ENCODE measurements at regions not wholly inside any gene's neighbourhood (a gene's known extent, or its start where the extent isn't known, plus 50 kb on each side); places are given as distances from the start of the nearest gene placed in this dataset.

GRCh38 chrX:138001226-138001625 lies 435.3 kb downstream of the ZIC3 start:
- H3K4me1 ChIP-seq (replicated peaks in 1 of 4; ENCODE audit: control insufficient read depth in 3 of 4, insufficient read depth in 4 of 4, low read length in 3 of 4) = peaks cover 0 to 10% (median 0%) of the 10 kb centered on the region in 4 experiments; a peak in 2 of 7 replicates
- TF ChIP-seq JUN (IDR thresholded peaks at IDR 0.05; ENCODE audit: low read depth, low read length) (no peak), SAP30 (IDR thresholded peaks at IDR 0.05; ENCODE audit: insufficient read depth, insufficient replicate concordance, low read length) (no peak), SP4 (IDR thresholded peaks at IDR 0.05; ENCODE audit: low read length) (no peak), BRCA1 (IDR thresholded peaks at IDR 0.05; ENCODE audit: low read depth, low read length) (no peak), TEAD4 (IDR thresholded peaks at IDR 0.05; ENCODE audit: low read depth, low read length) (no peak), RFX5 (IDR thresholded peaks at IDR 0.05; ENCODE audit: borderline replicate concordance, low read depth, low read length) (no peak), ATF3 (IDR thresholded peaks at IDR 0.05; ENCODE audit: insufficient read depth, low read depth, low read length) (no peak), NANOG (IDR thresholded peaks at IDR 0.05; ENCODE audit: insufficient read depth, low read depth, low read length, poor library complexity, severe bottlenecking) (no peak), CTCF (IDR thresholded peaks at IDR 0.05; ENCODE audit: control extremely low read depth in 1 of 3, insufficient read depth in 1 of 3, low read depth in 1 of 3, low read length in 3 of 3) (no peak), CBX5 (IDR thresholded peaks at IDR 0.05; ENCODE audit: low read depth, low read length) (no peak), CREB1 (IDR thresholded peaks at IDR 0.05) (no peak), BACH1 (IDR thresholded peaks at IDR 0.05; ENCODE audit: low read length) (no peak)

More at GRCh38 chrX:138001226-138001625, 435.3 kb downstream of the ZIC3 start:
- FAIRE-seq (no peak), DNase-seq (ENCODE audit: low read depth in 1 of 2, low spot score in 2 of 2) (no peak)
- ChIA-PET CTCF (ENCODE audit: partially characterized antibody) (interaction anchor here (1.1 kb wide), 1 partner anchor 570 kb away, joined by 3 read pairs; no protein-coding TSS in a partner anchor), POLR2A (ENCODE audit: partially characterized antibody) (no interaction called here)
- H3K23me2 ChIP-seq (ENCODE audit: low read depth, low read length) = no peaks in the 10 kb centered on the region
- no peak overlapping the region for H3K56ac ChIP-seq (replicated peaks; ENCODE audit: insufficient read length, low read depth, low read length)
- H3K79me1 ChIP-seq (ENCODE audit: low read depth, low read length) = no peaks in the 10 kb centered on the region
- H2AFZ ChIP-seq (ENCODE audit: low read length) = no peak overlapping the region
- H2AK5ac ChIP-seq (ENCODE audit: low read depth, low read length) = no peak overlapping the region
- no peak overlapping the region; the same call in 1 of the 2 replicates for H3K18ac ChIP-seq (ENCODE audit: extremely low read depth, low read length)
- H3K27me3 ChIP-seq (replicated peaks in 1 of 4; ENCODE audit: control insufficient read depth in 3 of 4, extremely low read depth in 1 of 4, insufficient read depth in 3 of 4, low read length in 3 of 4) = no peaks in the 10 kb centered on the region
- no peak overlapping the region for H2BK120ac ChIP-seq (replicated peaks; ENCODE audit: low read depth, low read length)
- H3K4me2 ChIP-seq (ENCODE audit: insufficient read depth in 1 of 2, low read depth in 2 of 2, low read length in 2 of 2) = no peak overlapping the region
- H3K14ac ChIP-seq (ENCODE audit: insufficient read length) = no peak overlapping the region
- H3K79me2 ChIP-seq (ENCODE audit: control insufficient read depth in 1 of 2, insufficient read depth in 2 of 2, low read length in 2 of 2) = no peaks in the 10 kb centered on the region
- H3K4me3 ChIP-seq (ENCODE audit: extremely low read depth in 1 of 4, insufficient read depth in 2 of 4, low read depth in 3 of 4, low read length in 4 of 4) = no peak overlapping the region
- H4K8ac ChIP-seq (ENCODE audit: extremely low read depth, insufficient read depth, low read length) = no peak overlapping the region
- H4K20me1 ChIP-seq (replicated peaks in 1 of 2; ENCODE audit: control insufficient read depth in 1 of 2, insufficient read depth in 2 of 2, low read length in 2 of 2) = no peaks in the 10 kb centered on the region
- no peak overlapping the region for H3K23ac ChIP-seq (ENCODE audit: insufficient read length)
- 92% methylated on average over 1 of the region's 1 CpG; no CpG with 5 or more reads in 1 of the 2 experiments for WGBS, 2 experiments (ENCODE audit: extremely low coverage in 1 of 2, insufficient coverage in 1 of 2, insufficient read length in 1 of 2, insufficient replicate concordance in 2 of 2, low coverage in 1 of 2, low lambda C conversion rate in 2 of 2, missing lambda C conversion rate in 1 of 2)
- H2BK15ac ChIP-seq (ENCODE audit: low read length) = no peak overlapping the region
- no peak overlapping the region for H3K27ac ChIP-seq (ENCODE audit: low read depth, low read length)
- H3K4ac ChIP-seq (replicated peaks; ENCODE audit: insufficient read length, low read depth, low read length) = no peak overlapping the region
- H4K91ac ChIP-seq (replicated peaks; ENCODE audit: insufficient read length, low read length) = no peak overlapping the region
- H3K9me3 ChIP-seq (ENCODE audit: insufficient read depth in 2 of 2, low read depth in 1 of 2, low read length in 1 of 2) = no peaks in the 10 kb centered on the region
- no peak overlapping the region for H3K9ac ChIP-seq (replicated peaks in 1 of 4; ENCODE audit: extremely low read depth in 1 of 4, low read depth in 3 of 4, low read length in 3 of 4)
- H2BK5ac ChIP-seq (ENCODE audit: low read depth, low read length) = no peak overlapping the region
- no peaks in the 10 kb centered on the region for H3K36me3 ChIP-seq (ENCODE audit: control insufficient read depth in 2 of 4, insufficient read depth in 4 of 4, low read length in 3 of 4)
- H4K5ac ChIP-seq (ENCODE audit: insufficient read length, low read depth, low read length) = no peak overlapping the region
- no peak overlapping the region for H2BK12ac ChIP-seq (ENCODE audit: low read depth, low read length)
- H2BK20ac ChIP-seq (ENCODE audit: low read length) = no peak overlapping the region
